GM12873 (cell line): ENCODE measurements at regions not wholly inside any gene's neighbourhood (a gene's known extent, or its start where the extent isn't known, plus 50 kb on each side); places are given as distances from the start of the nearest gene placed in this dataset.

Experiments used
- TF ChIP-seq, protein P1 (sequence below): IDR thresholded peaks from 2 replicates; pipeline ENCODE4 v1.5.1; 2012; ENCODE audit warnings: low read depth, mild to moderate bottlenecking, moderate library complexity, low read length, control low read depth; ENCODE audit not compliant: insufficient read depth; ENCODE audit errors: missing control alignments

DNA sequence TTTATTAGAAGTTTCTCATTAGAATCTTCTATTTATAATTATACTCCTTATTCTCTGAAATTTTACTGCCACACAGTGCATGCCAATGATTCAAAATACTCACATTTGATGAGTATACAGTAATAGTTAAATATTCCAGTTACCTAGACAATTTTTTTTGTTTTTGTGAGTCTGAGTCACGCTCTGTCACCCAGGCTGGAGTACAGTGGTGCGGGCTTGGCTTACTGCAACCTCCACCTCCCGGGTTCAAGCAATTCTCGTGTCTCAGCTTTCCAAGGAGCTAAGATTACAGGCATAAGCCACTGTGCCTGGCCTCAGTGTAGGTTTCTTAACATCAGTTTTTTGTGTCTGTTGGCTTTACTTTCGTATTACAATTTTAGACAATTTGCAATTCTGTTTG, 87.1 kb downstream of the ZNF486 start:
- TF ChIP-seq, protein P1, sequence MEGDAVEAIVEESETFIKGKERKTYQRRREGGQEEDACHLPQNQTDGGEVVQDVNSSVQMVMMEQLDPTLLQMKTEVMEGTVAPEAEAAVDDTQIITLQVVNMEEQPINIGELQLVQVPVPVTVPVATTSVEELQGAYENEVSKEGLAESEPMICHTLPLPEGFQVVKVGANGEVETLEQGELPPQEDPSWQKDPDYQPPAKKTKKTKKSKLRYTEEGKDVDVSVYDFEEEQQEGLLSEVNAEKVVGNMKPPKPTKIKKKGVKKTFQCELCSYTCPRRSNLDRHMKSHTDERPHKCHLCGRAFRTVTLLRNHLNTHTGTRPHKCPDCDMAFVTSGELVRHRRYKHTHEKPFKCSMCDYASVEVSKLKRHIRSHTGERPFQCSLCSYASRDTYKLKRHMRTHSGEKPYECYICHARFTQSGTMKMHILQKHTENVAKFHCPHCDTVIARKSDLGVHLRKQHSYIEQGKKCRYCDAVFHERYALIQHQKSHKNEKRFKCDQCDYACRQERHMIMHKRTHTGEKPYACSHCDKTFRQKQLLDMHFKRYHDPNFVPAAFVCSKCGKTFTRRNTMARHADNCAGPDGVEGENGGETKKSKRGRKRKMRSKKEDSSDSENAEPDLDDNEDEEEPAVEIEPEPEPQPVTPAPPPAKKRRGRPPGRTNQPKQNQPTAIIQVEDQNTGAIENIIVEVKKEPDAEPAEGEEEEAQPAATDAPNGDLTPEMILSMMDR: no peak

DNA sequence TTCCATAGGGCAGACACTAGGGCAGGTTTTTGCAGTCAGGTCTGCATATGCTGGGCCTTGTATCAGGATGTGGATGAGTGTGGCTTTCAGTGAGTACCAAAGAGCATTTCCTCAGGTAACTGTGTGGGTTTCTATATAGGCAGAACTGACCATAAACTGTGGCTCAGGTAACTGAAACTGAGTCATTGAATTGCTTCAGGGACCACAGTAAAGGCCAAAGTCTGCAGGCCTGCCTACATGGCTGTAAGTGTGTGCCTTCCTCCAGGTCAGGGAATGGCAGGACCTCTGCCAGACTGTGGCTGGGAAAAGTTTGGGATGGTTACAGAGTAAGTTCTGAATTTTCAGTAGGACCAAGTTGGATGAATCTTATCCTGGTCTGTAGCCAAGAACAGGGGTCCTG, 85.6 kb downstream of the ZNF486 start:
- TF ChIP-seq, protein P1: no peak

DNA sequence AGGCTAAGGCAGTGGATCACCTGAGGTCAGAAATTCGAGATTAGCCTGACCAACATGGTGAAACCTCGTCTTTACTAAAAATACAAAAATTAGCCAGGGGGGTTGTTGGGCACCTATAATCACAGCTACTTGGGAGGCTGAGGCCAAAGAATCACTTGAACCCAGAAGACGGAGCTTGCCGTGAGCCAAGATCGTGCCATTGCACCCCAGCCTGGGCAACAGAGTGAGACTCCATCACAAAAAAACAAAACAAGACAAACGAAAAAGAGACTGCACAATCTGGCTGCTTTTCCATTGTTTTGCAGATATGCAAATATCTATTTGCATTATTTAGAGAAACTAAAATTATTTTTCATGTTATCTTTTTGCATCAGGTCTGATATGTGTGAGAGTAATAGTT, 83.6 kb downstream of the ZNF486 start:
- TF ChIP-seq, protein P1: no peak

DNA sequence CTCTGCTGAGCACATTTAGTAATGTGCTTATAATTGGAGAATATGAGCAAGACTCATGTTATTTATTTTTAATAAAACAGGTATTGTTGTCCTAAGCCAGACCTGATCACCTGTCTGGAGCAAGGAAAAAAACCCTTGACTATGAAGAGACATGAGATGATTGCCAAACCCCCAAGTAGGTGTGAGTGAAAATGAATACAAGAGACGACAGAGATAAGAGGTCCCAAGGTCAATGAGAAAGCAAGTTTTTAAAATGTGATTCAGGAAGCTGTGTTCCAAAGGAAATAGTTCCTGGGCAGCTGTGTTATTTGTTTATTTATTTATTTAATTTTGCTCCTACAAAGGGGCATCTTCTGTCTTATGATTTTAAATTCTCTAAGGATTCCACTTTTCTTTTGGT, 83.1 kb downstream of the ZNF486 start:
- TF ChIP-seq, protein P1: no peak
